ENCODE measurements at regions not wholly inside any gene's neighbourhood (a gene's known extent, or its start where the extent isn't known, plus 50 kb on each side); places are given as distances from the start of the nearest gene placed in this dataset.
"Not testable (repeated sequence)": the region's sequence is repeated elsewhere in the genome, so short reads cannot be mapped to it uniquely, and the experiment has no call there.

- no peak for DNase-seq
Observed at GRCh38 chr15:96184297-96184696, 146.2 kb upstream of the NR2F2 start.

- no peak for DNase-seq
Observed at GRCh38 chr15:96186105-96186504, 144.4 kb upstream of the NR2F2 start.

GRCh38 chr15:96187341-96188305 is 142.9 kb upstream of the NR2F2 start:
- no peak for DNase-seq

- no peak for DNase-seq
Observed at GRCh38 chr15:96197721-96198120, 132.8 kb upstream of the NR2F2 start.

- DNase-seq = no peak
Observed at GRCh38 chr15:96199111-96199510, 131.4 kb upstream of the NR2F2 start.

GRCh38 chr15:96200357-96200967 is 130.0 kb upstream of the NR2F2 start:
- no peak for DNase-seq

- no peak for DNase-seq
Observed at GRCh38 chr15:96201696-96202095, 128.8 kb upstream of the NR2F2 start.

- not testable (repeated sequence) for DNase-seq
Observed at GRCh38 chr15:96205588-96205987, 124.9 kb upstream of the NR2F2 start.

GRCh38 chr15:96207377-96208006 is 123.0 kb upstream of the NR2F2 start:
- DNase-seq = no peak

GRCh38 chr15:96209285-96209735 is 121.2 kb upstream of the NR2F2 start:
- DNase-seq = no peak

GRCh38 chr15:96213045-96213444 is 117.5 kb upstream of the NR2F2 start:
- no peak for DNase-seq

- no peak for DNase-seq
Observed at GRCh38 chr15:96213896-96214295, 116.6 kb upstream of the NR2F2 start.

- not testable (repeated sequence) for DNase-seq
Observed at GRCh38 chr15:96216481-96216880, 114.0 kb upstream of the NR2F2 start.

GRCh38 chr15:96217983-96218382 is 112.5 kb upstream of the NR2F2 start:
- DNase-seq = no peak

- no peak for DNase-seq
Observed at GRCh38 chr15:96218623-96219455, 111.7 kb upstream of the NR2F2 start.

- DNase-seq = no peak
Observed at GRCh38 chr15:96219681-96220080, 110.8 kb upstream of the NR2F2 start.

GRCh38 chr15:96220657-96221056 is 109.8 kb upstream of the NR2F2 start:
- DNase-seq = no peak

- DNase-seq = no peak
Observed at GRCh38 chr15:96222981-96223380, 107.5 kb upstream of the NR2F2 start.

GRCh38 chr15:96223939-96224338 is 106.6 kb upstream of the NR2F2 start:
- no peak for DNase-seq

GRCh38 chr15:96225642-96226259 is 104.7 kb upstream of the NR2F2 start:
- no peak for DNase-seq

GRCh38 chr15:96230526-96231181 is 99.8 kb upstream of the NR2F2 start:
- no peak for DNase-seq

GRCh38 chr15:96232335-96232734 is 98.2 kb upstream of the NR2F2 start:
- no peak for DNase-seq
